PC-9 (cell line): ENCODE measurements at regions not wholly inside any gene's neighbourhood (a gene's known extent, or its start where the extent isn't known, plus 50 kb on each side); places are given as distances from the start of the nearest gene placed in this dataset.

Experiments used
- CTCF ChIP-seq: fragments of 200-600 bp; sonication (generic); conservative IDR thresholded peaks from 2 replicates; pipeline ENCODE4 v1.6.1; 2017; ENCODE audit warnings: mixed run types, antibody characterized with exemption, mild to moderate bottlenecking, moderate library complexity
- EZH2 ChIP-seq: fragments of 200-600 bp; sonication (generic); IDR thresholded peaks from 2 replicates; pipeline ENCODE4 v1.8.0; 2017; ENCODE audit warnings: antibody characterized with exemption, low read depth

GRCh38 chr5:124207118-124207517 lies 539.3 kb downstream of the ZNF608 start:
- TF ChIP-seq EZH2 (no peak), CTCF (no peak)
